ENCODE measurements at regions not wholly inside any gene's neighbourhood (a gene's known extent, or its start where the extent isn't known, plus 50 kb on each side); places are given as distances from the start of the nearest gene placed in this dataset.

DNA sequence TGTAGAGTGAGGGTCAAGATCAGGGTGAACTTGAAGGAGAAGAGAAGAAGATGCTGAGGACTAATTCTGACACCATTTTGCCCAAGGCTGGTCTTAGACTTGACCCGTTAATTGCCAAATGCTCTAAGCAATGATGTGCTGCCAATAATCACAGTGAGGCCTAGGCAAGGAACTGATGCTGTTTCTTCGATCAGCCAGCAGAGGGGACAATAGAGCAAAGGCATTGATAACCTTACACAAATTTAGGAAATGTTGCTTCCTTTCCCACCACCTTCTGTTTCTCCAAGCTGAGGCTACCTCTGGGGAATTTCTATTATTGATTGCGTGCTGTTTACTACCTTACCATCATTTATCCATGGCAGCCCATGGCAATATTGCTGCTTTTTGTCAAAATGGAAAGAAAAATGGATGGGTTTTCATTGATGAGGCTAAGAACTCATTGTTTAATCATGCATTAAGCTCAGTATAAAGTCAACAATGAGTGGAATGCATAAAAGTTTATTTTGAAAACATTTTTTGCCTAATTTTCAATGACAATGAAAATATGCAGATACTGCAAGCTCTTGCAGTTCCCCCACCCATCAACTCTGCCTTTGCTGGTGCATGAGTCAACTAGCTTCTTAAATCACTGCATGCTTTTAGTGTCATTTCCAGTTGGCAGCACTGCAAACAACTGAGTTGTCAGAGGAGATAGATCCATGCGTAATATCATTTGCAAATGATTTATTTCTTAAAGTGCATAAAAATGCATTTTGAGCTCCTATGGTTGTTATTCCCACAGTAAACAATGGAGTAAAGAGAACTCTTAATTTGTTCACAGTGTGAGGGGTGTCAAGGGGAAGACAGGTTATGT lies 116.4 kb upstream of the NYAP2 start (continued):
- TF ChIP-seq, protein P1, sequence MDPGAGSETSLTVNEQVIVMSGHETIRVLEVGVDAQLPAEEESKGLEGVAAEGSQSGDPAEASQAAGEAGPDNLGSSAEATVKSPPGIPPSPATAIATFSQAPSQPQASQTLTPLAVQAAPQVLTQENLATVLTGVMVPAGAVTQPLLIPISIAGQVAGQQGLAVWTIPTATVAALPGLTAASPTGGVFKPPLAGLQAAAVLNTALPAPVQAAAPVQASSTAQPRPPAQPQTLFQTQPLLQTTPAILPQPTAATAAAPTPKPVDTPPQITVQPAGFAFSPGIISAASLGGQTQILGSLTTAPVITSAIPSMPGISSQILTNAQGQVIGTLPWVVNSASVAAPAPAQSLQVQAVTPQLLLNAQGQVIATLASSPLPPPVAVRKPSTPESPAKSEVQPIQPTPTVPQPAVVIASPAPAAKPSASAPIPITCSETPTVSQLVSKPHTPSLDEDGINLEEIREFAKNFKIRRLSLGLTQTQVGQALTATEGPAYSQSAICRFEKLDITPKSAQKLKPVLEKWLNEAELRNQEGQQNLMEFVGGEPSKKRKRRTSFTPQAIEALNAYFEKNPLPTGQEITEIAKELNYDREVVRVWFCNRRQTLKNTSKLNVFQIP (CRISPR knock-in tag; IDR thresholded peaks at IDR 0.05; ENCODE audit: borderline replicate concordance, low read depth), result no peak
- TF ChIP-seq CSDC2 (CRISPR knock-in tag; IDR thresholded peaks at IDR 0.05), result no peak

- no peak for TF ChIP-seq ZNF565 (CRISPR knock-in tag; conservative IDR thresholded peaks at IDR 0.05; ENCODE audit: low read depth)
- TF ChIP-seq, protein P2, sequence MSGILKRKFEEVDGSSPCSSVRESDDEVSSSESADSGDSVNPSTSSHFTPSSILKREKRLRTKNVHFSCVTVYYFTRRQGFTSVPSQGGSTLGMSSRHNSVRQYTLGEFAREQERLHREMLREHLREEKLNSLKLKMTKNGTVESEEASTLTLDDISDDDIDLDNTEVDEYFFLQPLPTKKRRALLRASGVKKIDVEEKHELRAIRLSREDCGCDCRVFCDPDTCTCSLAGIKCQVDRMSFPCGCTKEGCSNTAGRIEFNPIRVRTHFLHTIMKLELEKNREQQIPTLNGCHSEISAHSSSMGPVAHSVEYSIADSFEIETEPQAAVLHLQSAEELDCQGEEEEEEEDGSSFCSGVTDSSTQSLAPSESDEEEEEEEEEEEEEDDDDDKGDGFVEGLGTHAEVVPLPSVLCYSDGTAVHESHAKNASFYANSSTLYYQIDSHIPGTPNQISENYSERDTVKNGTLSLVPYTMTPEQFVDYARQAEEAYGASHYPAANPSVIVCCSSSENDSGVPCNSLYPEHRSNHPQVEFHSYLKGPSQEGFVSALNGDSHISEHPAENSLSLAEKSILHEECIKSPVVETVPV (CRISPR knock-in tag; IDR thresholded peaks at IDR 0.05), result no peak
- no peak for TF ChIP-seq ZNF8 (CRISPR knock-in tag; IDR thresholded peaks at IDR 0.05)
- no peak for TF ChIP-seq ESRRG (CRISPR knock-in tag; IDR thresholded peaks at IDR 0.05)
- no peak for TF ChIP-seq PATZ1 (CRISPR knock-in tag; IDR thresholded peaks at IDR 0.05; ENCODE audit: borderline replicate concordance)
- TF ChIP-seq ZC3H10 (CRISPR knock-in tag; IDR thresholded peaks at IDR 0.05), result no peak
- TF ChIP-seq ARNTL (CRISPR knock-in tag; IDR thresholded peaks at IDR 0.05; ENCODE audit: borderline replicate concordance, low read depth), result no peak
- TF ChIP-seq OSR1 (CRISPR knock-in tag; IDR thresholded peaks at IDR 0.05), result no peak
- TF ChIP-seq TOX (CRISPR knock-in tag; IDR thresholded peaks at IDR 0.05; ENCODE audit: borderline replicate concordance), result no peak
- TF ChIP-seq ISL1 (CRISPR knock-in tag; IDR thresholded peaks at IDR 0.05), result no peak
- no peak for TF ChIP-seq PPARA (CRISPR knock-in tag; IDR thresholded peaks at IDR 0.05; ENCODE audit: borderline replicate concordance)
- TF ChIP-seq RARB (CRISPR knock-in tag; IDR thresholded peaks at IDR 0.05), result no peak
- ATAC-seq, result no peak
Measured at GRCh38 chr2:225276207-225276606, 123.3 kb upstream of the NYAP2 start.

GRCh38 chr2:225275443-225275842 lies 124.1 kb upstream of the NYAP2 start:
- no peak for ATAC-seq
- TF ChIP-seq TSHZ2 (CRISPR knock-in tag; IDR thresholded peaks at IDR 0.05) (no peak), PATZ1 (CRISPR knock-in tag; IDR thresholded peaks at IDR 0.05; ENCODE audit: borderline replicate concordance) (no peak), BACH2 (CRISPR knock-in tag; IDR thresholded peaks at IDR 0.05; ENCODE audit: borderline replicate concordance) (no peak)
- TF ChIP-seq, protein P3, sequence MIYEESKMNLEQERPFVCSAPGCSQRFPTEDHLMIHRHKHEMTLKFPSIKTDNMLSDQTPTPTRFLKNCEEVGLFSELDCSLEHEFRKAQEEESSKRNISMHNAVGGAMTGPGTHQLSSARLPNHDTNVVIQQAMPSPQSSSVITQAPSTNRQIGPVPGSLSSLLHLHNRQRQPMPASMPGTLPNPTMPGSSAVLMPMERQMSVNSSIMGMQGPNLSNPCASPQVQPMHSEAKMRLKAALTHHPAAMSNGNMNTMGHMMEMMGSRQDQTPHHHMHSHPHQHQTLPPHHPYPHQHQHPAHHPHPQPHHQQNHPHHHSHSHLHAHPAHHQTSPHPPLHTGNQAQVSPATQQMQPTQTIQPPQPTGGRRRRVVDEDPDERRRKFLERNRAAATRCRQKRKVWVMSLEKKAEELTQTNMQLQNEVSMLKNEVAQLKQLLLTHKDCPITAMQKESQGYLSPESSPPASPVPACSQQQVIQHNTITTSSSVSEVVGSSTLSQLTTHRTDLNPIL (CRISPR knock-in tag; IDR thresholded peaks at IDR 0.05; ENCODE audit: low read depth), result no peak
- TF ChIP-seq, protein P1 (CRISPR knock-in tag; IDR thresholded peaks at IDR 0.05; ENCODE audit: borderline replicate concordance, low read depth), result no peak
